DND-41 (cell line): ENCODE measurements at regions not wholly inside any gene's neighbourhood (a gene's known extent, or its start where the extent isn't known, plus 50 kb on each side); places are given as distances from the start of the nearest gene placed in this dataset.
A peak's percentile ranks its signal among the peaks of the same experiment; 100 is the strongest.
"Not testable (repeated sequence)": the region's sequence is repeated elsewhere in the genome, so short reads cannot be mapped to it uniquely, and the experiment has no call there.

Experiments used
- ATAC-seq: fragments of 200-7000 bp; cut with Tn5 transposase; 3 replicates; pipeline ENCODE4 v1.9.1; 2021; ENCODE audit warnings: low read depth; ENCODE audit not compliant: insufficient read depth
- DNase-seq: peaks from one replicate; pipeline ENCODE4 v3.0.0-alpha.2; 2020
- H2AFZ ChIP-seq: 2 replicates; pipeline ENCODE4 v1.6.0; 2012; ENCODE audit warnings: low read depth, low read length
- H3K27ac ChIP-seq: 2 replicates; pipeline ENCODE4 v1.5.1; 2012; ENCODE audit warnings: low read length, inconsistent platforms
- H3K27me3 ChIP-seq: fragments of 200-600 bp; sonication (generic); 2 replicates; pipeline ENCODE4 v1.6.0; 2012; ENCODE audit warnings: low read length, mild to moderate bottlenecking, inconsistent platforms; ENCODE audit not compliant: insufficient read depth, poor library complexity
- H3K36me3 ChIP-seq: 2 replicates; pipeline ENCODE4 v1.5.1; 2012; ENCODE audit warnings: low read length, inconsistent platforms; ENCODE audit not compliant: insufficient read depth
- H3K4me1 ChIP-seq: 2 replicates; pipeline ENCODE4 v1.5.1; 2012; ENCODE audit warnings: mild to moderate bottlenecking, low read length; ENCODE audit not compliant: insufficient read depth
- H3K4me2 ChIP-seq: 2 replicates; pipeline ENCODE4 v1.6.0; 2012; ENCODE audit warnings: mild to moderate bottlenecking, moderate library complexity, low read length, inconsistent platforms; ENCODE audit not compliant: insufficient read depth
- H3K4me3 ChIP-seq, 2 experiments: fragments of 200-600 bp in 1 of 2; shearing (Covaris generic) in 1 of 2; 2 replicates each; pipeline ENCODE4 v1.5.1; 2012 to 2016; ENCODE audit warnings: inconsistent platforms in 2 of 2, low read length in 2 of 2, mild to moderate bottlenecking in 2 of 2, low read depth in 1 of 2, moderate library complexity in 1 of 2
- H3K79me2 ChIP-seq: 2 replicates; pipeline ENCODE4 v1.6.0; 2012; ENCODE audit warnings: low read length, inconsistent platforms; ENCODE audit not compliant: insufficient read depth
- H3K9ac ChIP-seq: 2 replicates; pipeline ENCODE4 v1.6.0; 2012; ENCODE audit warnings: low read depth, mild to moderate bottlenecking, inconsistent platforms, low read length, moderate library complexity
- H3K9me3 ChIP-seq: 2 replicates; pipeline ENCODE4 v1.5.1; 2012; ENCODE audit warnings: low read length, moderate library complexity, mild to moderate bottlenecking, inconsistent platforms; ENCODE audit not compliant: insufficient read depth, severe bottlenecking
- H4K20me1 ChIP-seq: 2 replicates; pipeline ENCODE4 v1.6.0; 2012; ENCODE audit warnings: low read length; ENCODE audit not compliant: insufficient read depth
- CTCF ChIP-seq: IDR thresholded peaks from 2 replicates; pipeline ENCODE4 v1.5.1; 2012; ENCODE audit warnings: borderline replicate concordance, low read length, moderate library complexity, mild to moderate bottlenecking; ENCODE audit not compliant: poor library complexity, severe bottlenecking; ENCODE audit errors: extremely low read depth
- EZH2 ChIP-seq: IDR thresholded peaks from 3 replicates; pipeline ENCODE4 v1.6.1; 2012; ENCODE audit warnings: borderline replicate concordance, low read depth, mild to moderate bottlenecking, moderate library complexity, low read length, inconsistent platforms; ENCODE audit not compliant: severe bottlenecking

GRCh38 chr18:75723521-75724340 lies 296.2 kb upstream of the SMIM21 start:
- Histone ChIP-seq H3K4me3 (no peak overlapping the region), H3K4me2 (no peak overlapping the region), H3K27ac (no peak overlapping the region), H3K27me3 (peaks cover 3% of the 10 kb centered on the region), H3K9ac (no peak overlapping the region), H3K36me3 (no peaks in the 10 kb centered on the region), H3K79me2 (no peaks in the 10 kb centered on the region), H4K20me1 (no peaks in the 10 kb centered on the region), H3K9me3 (no peaks in the 10 kb centered on the region), H2AFZ (no peak overlapping the region), H3K4me1 (no peaks in the 10 kb centered on the region)
- ATAC-seq: no peak
- TF ChIP-seq EZH2 (no peak), CTCF (no peak)
- no peak for DNase-seq

- Histone ChIP-seq H3K9me3 (peaks cover 4% of the 10 kb centered on the region), H3K36me3 (no peaks in the 10 kb centered on the region), H3K27me3 (no peaks in the 10 kb centered on the region), H3K4me2 (no peak overlapping the region), H3K4me1 (no peaks in the 10 kb centered on the region), H3K9ac (no peak overlapping the region), H3K4me3 (no peak overlapping the region), H4K20me1 (no peaks in the 10 kb centered on the region), H2AFZ (no peak overlapping the region), H3K27ac (no peak overlapping the region), H3K79me2 (no peaks in the 10 kb centered on the region)
- TF ChIP-seq CTCF (no peak), EZH2 (no peak)
- DNase-seq: no peak
- no peak for ATAC-seq
Measured at GRCh38 chr18:75714766-75715165, 287.3 kb upstream of the SMIM21 start.

GRCh38 chr18:75712124-75712867 lies 284.8 kb upstream of the SMIM21 start:
- not testable (repeated sequence) for H3K36me3 ChIP-seq, H3K27me3 ChIP-seq, ATAC-seq, H3K79me2 ChIP-seq, H4K20me1 ChIP-seq, H3K4me2 ChIP-seq, H3K4me1 ChIP-seq, DNase-seq, H3K27ac ChIP-seq, H3K4me3 ChIP-seq, H3K9me3 ChIP-seq, H3K9ac ChIP-seq
- 0 out of 2 replicates have a peak overlapping the region, but pooled peaks have one; percentile 14 for H2AFZ ChIP-seq

GRCh38 chr18:75700561-75700960 lies 273.1 kb upstream of the SMIM21 start:
- Histone ChIP-seq H3K36me3 (no peaks in the 10 kb centered on the region), H3K27ac (no peak overlapping the region), H3K79me2 (no peaks in the 10 kb centered on the region), H4K20me1 (no peaks in the 10 kb centered on the region), H3K4me1 (no peaks in the 10 kb centered on the region), H3K4me2 (no peak overlapping the region), H3K4me3 (no peak overlapping the region), H3K9me3 (peaks cover 3% of the 10 kb centered on the region), H2AFZ (no peak overlapping the region), H3K27me3 (no peaks in the 10 kb centered on the region), H3K9ac (no peak overlapping the region)
- ATAC-seq: no peak
- TF ChIP-seq CTCF (no peak), EZH2 (no peak)
- DNase-seq: no peak
